Activated T-helper 9 cell treated with anti-CD3 and anti-CD28 coated beads, Interleukin-2, amount 50 U/mL, for 16 hours (primary cell): ENCODE measurements at regions not wholly inside any gene's neighbourhood (a gene's known extent, or its start where the extent isn't known, plus 50 kb on each side); places are given as distances from the start of the nearest gene placed in this dataset.

Source experiments
- DNase-seq: peaks from one replicate; pipeline ENCODE4 v3.0.0-alpha.2; 2020; ENCODE audit warnings: low read depth

- no peak for DNase-seq
Observed at GRCh38 chr12:130017591-130018449, 114.0 kb upstream of the TMEM132D start.

DNA sequence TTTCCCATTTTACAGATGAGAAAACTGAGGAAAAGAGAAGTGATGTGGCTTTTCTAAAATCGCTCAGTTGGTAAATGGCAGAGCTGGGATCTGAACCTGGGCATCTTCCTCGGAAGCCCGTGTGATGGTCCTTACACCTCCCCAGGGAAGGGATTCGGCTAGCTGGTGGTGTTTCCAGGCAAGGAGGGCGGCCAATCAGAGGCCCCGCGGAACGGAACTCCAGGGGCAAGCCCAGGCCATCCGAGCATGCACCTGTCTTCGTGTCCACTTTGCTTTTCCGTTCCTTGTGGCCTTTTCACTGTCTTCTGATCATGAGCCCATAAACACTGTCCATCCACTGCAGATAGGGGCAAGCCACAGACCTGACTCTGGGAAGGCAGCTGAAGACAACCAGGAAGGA lies 114.8 kb upstream of the TMEM132D start:
- no peak for DNase-seq

DNA sequence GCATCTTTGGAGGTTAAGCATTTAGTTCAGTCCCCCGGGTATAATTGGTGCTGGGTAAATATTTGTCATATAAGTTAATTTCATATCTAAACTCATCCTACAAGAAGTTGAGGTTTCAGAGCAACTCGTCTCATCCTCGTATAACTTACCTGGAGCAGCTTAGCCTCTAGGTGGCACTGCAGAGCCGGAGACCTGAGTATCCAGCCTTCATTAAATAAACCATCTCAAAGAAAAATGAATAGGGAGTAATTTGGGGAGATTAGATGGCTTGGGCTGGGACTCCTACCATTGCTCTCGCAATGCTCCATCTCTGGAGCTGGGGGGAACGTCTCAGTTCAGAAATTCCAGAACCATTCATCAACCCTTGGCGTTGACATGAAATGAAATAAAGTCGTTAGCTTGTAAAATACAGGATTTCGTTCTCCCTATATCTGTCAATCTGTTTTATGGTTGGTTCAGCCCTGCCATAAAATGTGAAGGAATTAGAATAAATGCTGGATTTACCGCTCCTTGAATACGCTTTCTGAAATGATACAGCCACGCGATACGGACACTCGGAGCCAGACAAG lies 122.9 kb upstream of the TMEM132D start:
- DNase-seq, result no peak

GRCh38 chr12:130027798-130028197 lies 124.0 kb upstream of the TMEM132D start:
- DNase-seq, result no peak

- DNase-seq, result no peak
Observed at GRCh38 chr12:130029151-130029550, 125.3 kb upstream of the TMEM132D start.

DNA sequence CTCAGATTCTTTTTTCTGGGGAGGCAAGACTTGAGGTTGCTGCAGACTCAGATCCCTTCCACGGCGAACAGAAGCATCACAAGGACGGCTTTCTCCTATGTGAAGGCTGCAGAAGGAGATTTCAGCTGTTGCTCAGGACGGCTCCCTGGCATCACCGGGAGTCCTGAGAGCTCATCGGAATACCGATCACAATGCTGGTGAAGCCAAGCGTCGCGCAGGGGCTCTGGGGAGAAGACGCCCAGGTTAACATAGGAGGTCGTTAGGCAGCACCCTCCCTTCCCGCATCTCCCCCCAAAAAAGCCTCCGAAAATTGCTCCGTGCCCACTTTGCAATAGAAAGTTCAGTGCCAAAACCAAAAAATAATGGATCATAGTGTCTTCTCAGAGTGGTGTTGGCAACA lies 127.2 kb upstream of the TMEM132D start:
- DNase-seq, result no peak

DNA sequence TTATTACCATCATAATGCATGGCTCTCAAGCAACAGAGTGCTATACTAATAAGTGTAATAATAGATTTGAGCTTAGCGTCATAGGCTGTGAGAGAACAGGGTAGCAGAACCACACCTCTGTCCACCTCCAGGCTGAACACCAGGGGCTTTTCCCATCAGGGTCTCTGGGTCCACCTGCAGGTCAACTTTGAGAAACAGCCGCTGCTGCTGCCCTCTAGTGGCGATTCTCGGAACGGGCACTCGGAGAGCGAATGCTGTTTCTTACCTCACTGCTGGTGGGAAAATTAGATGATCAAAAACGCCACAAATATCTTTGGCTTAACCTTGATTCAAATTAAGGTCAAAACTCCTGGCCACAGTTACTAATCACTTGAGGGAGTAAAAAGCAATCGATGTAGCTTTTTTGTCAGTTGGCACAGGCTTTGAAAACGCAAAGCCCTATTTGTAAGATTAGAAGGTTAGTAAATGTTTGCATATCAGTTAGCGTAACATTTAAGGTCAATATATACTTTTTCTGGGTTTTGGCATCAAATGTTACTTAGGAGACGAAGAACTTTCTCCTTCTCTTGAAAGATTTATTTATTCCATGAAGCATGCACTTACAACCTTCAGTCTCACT lies 127.9 kb upstream of the TMEM132D start:
- peak; percentile 16 for DNase-seq

- no peak for DNase-seq
Observed at GRCh38 chr12:130041983-130042812, 120.1 kb upstream of the FZD10 start.

- DNase-seq, result no peak
Observed at GRCh38 chr12:130043685-130044406, 118.4 kb upstream of the FZD10 start.

GRCh38 chr12:130044991-130045621 lies 117.2 kb upstream of the FZD10 start:
- DNase-seq, result no peak

- DNase-seq, result no peak
Observed at GRCh38 chr12:130049666-130050065, 112.6 kb upstream of the FZD10 start.

DNA sequence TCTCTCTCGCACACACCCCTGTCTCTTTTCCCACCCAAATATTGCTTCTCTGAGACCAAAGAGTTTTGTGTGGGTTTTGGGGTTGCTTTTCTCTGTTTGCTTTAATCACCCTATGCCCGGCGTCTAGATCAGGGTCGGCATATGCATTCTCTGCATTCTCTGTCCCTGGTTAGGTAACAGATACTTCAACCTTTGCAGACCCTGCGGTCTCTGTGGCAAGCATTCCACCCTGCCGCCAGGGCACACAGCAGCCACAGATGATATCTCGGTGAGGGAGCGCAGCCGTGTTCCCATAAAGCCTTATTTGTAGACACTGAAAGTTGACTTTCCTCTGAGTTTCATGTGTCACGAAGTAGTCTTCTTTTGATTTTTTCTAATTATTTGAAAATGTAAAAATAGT lies 110.4 kb upstream of the FZD10 start:
- no peak for DNase-seq

- no peak for DNase-seq
Observed at GRCh38 chr12:130053651-130054069, 108.6 kb upstream of the FZD10 start.

- no peak for DNase-seq
Observed at GRCh38 chr12:130054803-130055202, 107.5 kb upstream of the FZD10 start.

- DNase-seq, result no peak
Observed at GRCh38 chr12:130058926-130059472, 103.3 kb upstream of the FZD10 start.

GRCh38 chr12:130063866-130064265 lies 98.4 kb upstream of the FZD10 start:
- DNase-seq, result no peak

- DNase-seq, result no peak
Observed at GRCh38 chr12:130064999-130065398, 97.3 kb upstream of the FZD10 start.

GRCh38 chr12:130066742-130067141 lies 95.5 kb upstream of the FZD10 start:
- DNase-seq, result no peak

DNA sequence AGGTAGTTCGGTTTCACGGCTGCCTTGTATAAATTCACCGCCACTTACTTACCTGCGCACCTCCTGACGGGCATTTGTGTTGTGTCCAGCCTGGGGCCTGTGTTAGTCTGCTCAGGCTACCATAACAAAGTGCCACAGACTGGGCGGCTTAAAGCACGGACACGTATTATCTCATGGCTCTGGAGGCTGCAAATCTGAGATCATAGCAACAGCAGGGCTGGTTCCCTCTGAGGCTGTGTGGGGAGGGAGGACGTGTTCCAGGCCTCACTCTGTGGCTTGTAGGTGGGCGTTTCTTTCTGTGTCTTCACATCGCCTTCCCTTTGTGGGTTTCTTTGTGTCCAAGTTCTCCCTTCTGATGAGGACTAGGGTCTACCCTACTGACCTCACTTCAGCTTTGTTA lies 93.5 kb upstream of the FZD10 start:
- DNase-seq, result no peak

- DNase-seq, result no peak
Observed at GRCh38 chr12:130070126-130070611, 92.1 kb upstream of the FZD10 start.

- DNase-seq, result no peak
Observed at GRCh38 chr12:130073721-130074120, 88.5 kb upstream of the FZD10 start.
